Activated T-cell treated with anti-CD3 and anti-CD28 coated beads for 1 hour (primary cell): ENCODE measurements at regions not wholly inside any gene's neighbourhood (a gene's known extent, or its start where the extent isn't known, plus 50 kb on each side); places are given as distances from the start of the nearest gene placed in this dataset.

Experiments
- DNase-seq: peaks from one replicate; pipeline ENCODE4 v3.0.0-alpha.2; 2020; ENCODE audit warnings: low read depth

DNA sequence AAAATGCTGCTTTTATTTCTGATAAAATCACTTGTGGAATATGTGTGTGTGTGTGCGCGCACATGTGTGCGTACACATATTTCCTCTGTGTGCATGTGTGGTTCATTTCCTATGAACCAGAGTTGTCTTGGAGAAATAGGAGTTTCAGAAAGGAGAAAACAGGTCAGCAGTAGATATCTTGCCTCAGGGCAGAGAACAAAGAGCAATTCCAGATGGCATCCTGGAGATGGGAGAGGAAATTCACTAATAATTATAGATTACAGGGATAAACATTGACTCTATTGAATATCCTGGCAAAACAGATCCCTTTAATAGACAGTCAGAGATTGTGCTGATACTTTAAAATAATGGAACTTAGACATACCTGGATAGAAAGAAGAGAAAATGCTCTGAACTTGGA lies 298.0 kb downstream of the TRIB2 start:
- no peak for DNase-seq

DNA sequence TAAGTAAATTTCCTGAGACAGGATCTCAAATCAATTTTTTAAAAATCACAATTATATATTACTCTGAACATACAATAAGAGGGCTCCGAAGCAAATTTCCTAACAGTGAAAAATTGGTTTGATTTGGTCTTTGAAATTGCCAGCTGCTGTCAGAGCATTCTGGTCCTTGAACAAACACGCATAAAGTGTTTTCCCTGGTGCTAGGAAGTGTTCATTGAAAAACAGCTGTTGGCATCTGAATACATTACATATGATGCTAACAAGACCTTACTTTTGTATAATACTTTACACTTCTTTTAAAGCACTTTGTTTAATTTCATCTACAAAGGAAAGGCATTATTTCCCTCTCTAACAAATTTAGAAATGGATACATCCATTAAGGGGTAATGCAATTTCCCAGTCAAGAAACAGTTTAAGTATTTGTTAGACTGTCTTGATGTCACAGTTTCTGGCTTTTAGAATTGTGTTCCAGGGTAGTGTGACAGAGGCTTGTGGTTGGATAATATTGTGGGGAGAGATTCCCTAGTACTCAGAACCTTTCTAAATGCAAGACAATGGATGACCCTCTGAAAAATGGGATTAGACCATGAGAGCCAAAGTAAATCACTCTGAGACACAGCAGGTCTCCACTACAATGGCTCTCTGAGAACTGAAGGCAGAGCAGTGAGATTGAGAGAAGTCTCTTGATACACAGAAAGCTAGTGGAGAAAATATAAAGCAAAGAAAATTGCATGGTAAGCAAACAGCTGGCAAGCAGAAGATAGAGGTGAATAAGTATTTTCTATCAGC lies 299.0 kb downstream of the TRIB2 start:
- no peak for DNase-seq

DNA sequence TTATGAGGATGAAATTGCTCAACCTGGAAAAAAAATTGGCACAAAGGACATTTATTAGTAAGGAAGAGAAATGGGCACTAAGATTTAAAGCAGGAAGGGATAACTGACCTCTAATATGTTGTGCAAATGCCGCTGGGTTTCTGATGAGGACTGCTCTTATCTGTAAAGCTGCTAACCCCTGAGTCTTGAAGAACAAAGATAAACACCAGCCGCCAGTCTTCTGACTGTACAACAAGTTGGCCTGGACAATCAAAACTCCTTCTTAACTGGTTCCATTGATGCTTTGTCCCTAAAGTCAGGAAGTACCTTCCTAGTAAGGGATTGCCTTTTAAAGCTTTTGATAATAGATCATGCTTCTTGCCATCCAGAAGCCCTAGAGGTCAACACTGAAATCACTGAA lies 301.8 kb downstream of the TRIB2 start:
- no peak for DNase-seq

DNA sequence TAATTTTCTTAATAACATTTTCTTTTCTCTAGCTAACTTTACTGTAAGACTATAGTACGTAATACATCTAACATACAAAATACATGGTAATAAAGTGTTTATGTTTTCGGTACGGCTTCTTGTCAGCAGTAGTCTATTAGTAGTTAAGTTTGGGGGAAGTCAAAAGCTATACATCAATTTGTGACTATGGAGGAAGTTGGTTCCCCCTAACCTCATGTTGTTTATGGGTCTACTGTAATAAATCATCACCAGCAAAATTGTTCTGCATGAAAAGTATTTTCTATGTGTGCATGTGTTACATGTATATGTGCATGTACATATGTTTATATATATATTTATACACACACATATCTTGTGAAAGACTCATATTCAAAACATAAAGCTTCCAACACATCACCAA lies 303.0 kb downstream of the TRIB2 start:
- DNase-seq = no peak

DNA sequence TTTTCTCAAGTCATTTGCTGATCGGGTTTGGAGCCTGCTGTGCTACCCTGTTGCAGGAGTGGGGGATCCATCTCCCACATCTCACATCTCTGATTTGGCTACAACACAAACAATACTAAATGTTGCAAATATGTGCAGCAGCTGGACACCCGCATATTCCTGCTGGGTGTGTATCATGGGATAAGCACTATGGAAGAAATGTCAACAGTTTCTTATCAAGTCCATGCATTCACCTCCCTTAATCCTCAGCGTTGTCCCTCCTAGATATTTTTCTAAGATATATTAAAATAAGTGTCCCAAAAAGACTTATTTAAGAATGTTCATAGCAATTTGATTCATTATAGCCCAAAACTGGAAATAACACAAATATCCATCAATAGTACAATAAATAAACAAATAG lies 303.7 kb downstream of the TRIB2 start:
- no peak for DNase-seq

DNA sequence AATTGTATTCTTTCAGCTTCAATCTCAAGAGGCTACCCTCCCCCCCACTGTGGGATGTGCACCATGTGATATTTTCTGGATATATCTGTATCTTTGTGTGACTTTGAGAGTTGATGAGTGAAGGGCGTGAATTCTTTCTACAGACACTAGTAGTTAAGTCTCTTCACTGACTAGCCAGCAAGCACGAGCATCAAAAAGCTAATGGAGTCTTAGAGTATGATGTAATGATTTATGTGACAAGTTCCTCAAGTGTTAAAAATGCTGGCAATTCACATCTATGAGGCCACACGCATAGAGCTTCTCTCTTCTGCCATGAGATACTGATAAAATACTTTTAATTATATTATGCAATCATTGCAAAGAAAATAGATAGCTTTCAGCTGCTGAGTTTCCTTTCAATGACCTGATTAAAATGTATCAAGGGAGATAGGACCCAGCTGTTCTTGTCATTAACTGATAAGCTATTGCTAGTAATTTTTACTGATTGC lies 304.8 kb downstream of the TRIB2 start:
- no peak for DNase-seq

DNA sequence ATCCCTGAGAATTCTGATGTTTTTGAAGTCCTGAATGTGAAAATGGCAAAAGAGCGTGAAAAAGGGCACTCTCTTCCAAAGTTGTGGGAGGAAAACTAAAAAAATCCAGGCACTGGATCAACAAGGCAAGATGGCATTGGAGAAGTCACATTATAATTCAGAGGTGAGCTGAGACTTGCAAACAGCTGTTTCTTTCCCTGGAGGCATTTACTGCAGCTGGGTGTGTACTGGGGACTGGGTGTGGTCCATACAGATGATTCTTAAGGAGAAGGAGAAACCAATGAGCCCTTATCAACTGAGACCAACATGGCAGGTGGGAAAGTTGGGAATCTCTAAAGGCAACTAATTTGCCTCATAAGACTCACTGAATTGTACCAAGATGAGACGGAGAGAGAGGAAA lies 313.9 kb downstream of the TRIB2 start:
- DNase-seq = no peak

DNA sequence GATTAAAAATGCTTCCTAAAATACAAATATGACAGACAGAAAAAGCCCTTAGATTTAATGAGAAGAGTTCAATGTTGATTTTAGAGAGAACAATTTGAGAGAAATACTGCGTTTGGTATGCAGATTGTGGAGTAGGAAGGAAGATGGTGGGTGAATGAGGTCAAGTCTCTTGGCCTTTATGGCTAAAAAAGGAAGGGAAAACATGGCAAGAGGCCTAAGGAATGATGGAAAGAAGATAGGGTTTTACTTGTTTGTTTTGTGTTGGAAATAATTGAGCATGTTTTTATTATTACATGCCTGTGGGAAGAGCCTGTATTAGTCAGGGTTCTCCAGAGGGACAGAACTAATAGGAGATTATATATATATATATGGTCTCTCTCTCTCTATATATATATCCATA lies 318.1 kb downstream of the TRIB2 start:
- no peak for DNase-seq

DNA sequence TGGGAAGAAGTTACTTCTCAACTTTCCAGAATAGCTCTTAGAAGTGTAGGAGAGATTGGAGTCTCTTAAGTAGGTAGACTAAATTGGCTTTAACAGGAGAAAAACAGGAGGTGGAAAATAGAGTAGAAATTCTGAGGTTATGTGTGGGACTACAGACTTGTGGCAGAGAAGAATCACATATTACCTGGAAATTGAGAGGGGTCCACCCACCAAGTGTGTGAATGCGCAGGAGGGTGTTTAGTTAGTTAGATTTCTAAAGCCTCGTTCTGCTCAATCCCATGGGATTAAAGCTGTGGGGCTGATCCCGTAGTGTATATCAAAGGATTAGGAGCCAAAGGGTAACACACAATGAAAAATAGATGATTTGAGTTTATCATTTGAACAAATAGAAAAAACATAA lies 319.1 kb downstream of the TRIB2 start:
- no peak for DNase-seq

DNA sequence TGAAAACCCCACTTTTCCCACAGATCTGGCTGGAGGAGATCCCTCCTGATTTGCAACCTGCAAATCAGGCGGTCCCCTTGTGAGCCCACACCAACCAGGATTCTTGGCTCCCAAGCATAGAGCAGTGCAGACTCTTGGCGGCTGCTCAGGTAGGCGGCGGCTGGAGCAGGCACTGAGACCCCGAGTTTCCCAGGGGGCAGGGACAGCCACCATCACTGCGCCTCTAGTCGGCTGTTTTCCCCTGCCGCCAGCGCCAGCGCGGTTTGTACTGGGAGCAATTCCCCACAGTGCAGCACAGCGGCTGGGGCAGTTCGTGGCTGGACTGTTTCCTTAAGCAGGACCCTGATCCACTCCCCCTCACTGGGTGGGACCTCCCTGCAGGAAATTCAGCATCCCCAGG lies 323.3 kb downstream of the TRIB2 start:
- no peak for DNase-seq

DNA sequence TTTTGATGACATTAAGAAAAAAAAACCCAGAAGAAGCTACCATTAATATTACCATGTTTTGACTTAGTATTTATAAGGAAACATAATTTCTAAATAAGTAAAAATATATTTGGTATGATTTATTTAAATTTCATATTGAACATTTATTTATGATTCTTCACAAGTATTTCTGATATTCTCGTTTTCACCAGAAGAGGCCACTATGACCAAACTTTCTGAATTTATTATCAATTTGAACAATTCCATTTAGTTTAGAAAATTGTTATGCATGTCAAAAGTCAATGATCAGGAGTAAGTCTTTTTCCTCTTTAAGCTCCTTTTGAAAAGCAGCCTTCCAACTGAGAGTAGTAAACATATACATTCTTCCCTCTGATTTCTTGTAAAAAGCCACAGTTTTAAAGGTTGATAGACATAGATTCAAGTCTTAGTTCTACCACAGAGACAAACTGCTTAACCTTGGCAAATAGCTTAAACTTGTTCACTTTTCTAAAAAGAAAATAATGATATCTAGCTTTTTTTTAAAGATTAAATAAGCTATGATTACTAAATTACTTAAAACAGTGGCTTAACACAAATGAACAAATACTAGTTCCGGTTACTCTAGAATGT lies 329.9 kb downstream of the TRIB2 start:
- no peak for DNase-seq

DNA sequence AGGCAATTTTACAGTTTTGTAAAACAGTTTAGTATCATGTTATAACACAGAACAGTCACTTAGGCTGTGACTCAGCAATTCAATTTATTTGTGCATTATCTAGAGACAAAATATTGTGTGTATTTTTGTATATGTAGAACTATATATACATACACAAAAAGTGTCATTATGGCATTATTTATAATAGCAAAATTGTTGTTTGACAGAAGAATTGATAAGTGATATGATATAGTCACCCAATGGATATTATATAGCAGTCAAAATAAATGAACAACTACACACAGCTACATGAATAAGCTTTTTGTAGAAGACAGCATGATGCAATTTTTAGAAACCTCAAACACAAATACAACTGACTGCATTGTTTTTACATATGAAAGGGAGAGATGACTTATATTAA lies 334.0 kb downstream of the TRIB2 start:
- no peak for DNase-seq

DNA sequence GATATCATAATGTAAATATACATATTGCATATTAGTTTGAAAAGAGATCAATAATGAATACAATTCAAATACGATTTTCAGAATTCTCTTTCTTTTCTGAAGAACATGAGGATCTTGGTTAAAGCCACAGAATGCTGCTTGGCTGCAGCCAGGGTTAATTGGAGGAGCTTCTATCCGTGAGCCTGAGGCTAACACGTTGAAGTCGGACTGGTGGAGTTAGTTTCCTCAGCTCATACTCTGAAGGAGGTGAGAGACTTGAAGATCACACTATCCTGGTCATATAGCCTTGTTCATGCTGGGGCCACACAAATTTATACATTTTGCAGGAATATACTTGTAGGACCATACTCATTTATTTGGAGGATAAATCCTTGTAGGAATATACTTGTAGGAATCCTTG lies 335.8 kb downstream of the TRIB2 start:
- no peak for DNase-seq

DNA sequence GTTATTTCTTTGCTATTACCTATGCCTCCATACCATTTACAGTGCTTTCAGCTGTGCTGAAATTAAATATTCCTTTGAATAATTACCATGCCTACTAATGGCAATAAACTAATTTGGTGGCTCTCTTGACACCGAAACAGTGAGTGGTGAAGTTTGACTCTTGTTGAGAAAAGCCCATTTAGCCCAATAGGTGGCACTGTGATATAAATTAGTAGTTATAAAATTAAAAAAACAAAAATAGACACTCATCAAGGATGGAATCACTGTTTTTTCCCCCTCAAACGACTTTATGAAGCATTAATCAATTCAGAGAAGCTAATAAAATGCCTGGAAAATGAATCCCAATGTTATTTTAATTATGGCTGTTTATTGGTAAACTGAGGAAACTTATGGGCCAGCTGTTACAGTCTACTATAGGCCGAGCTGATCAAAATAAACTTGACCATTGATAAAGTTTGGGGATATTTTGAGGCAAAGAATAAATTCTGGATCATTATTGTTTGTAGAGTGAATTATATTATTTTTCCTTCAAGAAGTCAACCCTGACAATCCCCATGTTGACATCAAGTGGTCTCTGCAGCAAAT lies 339.6 kb downstream of the TRIB2 start:
- no peak for DNase-seq

DNA sequence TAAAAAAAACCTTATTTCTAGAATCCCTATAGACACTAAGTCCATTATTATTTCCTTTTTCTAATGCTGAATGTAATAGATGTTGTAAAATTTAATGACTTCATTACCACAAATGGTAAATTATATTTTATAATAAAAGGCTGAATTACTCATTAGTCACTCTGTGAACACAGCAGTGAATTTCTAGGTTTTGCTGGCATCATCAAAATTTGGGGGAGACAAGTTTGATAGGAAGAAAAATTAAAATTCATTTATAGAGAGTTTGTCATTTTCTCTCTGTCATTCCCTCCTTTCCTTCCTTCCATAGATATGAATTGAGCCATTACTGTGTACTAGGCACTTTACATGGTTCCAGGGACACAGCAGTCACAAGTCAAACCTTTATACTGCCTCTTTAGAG lies 340.9 kb downstream of the TRIB2 start:
- DNase-seq = no peak

DNA sequence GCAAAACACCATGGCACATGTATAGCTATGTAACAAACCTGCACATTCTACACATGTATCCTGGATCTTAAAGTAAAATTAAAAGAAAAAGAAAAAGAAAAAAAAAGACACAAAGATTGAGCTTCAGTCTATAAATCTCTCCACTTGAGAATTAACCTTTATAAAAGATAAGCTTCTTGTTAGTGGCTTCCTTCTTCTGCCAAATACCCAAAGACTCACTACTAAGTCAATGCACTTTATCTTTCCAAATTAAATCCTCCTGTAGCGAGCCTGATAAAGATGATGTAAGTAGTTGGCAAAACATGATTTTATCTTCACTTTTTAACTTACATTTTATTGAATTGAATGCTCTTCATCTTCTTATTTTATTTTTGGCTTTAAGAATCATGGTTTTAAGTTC lies 349.9 kb downstream of the TRIB2 start:
- no peak for DNase-seq

DNA sequence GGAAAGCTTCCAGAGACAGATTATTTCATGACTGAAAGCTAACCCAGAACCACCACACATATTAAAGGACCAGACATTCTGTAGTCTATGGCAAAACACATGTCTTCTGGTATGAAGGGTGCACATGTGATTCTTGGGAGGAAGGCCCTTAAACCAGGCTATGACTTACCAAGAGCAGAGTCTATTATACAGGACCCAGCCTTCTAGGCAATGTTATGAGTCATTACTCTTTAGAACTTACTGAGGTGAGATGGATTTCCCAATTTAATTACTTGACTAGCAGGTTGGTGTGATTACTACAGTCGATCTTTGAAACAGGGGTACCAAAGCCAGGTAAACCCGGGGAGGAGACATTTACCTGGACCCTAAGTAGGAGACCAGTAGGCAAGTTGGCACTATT lies 350.8 kb downstream of the TRIB2 start:
- no peak for DNase-seq

DNA sequence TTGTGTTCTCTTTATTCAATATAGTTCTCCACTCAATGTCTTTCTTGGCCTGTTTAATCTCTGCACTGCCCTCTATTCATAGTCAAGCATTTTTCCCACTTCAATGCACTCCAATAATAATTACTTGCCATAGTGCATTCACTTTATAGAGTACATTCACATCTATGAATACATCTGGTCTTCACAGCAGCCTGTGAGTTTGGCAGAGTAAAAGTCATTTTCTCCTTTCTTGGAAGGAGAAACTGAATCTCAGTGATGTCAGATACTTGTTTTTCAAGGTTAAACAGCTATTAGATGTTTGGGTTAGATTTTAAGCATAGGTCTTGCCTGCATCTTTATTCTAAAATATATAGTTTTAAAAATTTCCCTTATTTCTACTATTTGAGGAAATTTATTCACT lies 373.2 kb downstream of the TRIB2 start:
- no peak for DNase-seq

DNA sequence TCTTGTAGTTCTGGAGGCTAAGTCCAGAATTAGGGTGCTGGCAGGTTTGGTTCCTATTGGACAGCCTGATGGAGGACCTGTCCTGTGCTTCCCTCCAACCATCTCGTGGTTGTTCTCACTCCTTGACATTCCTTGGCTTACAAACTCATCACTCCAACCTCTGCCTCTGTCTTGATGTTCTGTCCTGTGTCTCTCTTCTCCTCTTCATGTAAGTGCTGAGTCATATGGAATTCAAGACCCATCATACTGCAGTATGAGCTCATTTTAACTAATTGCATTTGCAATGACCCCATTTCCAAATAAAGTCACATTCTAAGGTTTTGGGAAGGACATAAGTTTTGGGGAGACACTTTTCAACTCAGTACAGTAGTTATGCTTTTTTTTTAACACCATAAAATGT lies 374.7 kb downstream of the TRIB2 start:
- no peak for DNase-seq

DNA sequence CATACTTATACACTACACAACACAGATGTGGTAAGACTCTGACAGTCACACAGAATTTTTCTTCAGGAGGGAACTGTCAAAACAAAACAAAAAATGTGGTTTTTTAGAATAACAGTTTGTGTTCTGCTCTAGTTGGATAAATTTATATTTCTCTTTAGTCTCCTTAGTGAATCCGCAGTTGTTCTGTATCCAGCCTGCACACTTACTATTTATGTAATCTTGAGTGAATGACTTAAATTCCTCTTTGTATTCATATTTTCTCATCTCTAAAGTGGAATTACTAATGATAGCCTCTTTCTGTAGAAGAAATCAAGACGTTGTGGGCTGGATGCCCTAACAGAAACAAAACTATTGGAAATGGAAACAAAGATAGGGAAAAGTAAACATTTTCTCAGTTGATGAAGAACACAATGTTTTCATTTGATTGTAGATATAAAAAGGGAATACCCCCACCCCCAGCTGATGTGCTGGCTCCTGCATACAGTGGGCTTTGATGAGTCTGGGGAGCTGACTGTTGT lies 375.2 kb downstream of the TRIB2 start:
- DNase-seq = no peak

DNA sequence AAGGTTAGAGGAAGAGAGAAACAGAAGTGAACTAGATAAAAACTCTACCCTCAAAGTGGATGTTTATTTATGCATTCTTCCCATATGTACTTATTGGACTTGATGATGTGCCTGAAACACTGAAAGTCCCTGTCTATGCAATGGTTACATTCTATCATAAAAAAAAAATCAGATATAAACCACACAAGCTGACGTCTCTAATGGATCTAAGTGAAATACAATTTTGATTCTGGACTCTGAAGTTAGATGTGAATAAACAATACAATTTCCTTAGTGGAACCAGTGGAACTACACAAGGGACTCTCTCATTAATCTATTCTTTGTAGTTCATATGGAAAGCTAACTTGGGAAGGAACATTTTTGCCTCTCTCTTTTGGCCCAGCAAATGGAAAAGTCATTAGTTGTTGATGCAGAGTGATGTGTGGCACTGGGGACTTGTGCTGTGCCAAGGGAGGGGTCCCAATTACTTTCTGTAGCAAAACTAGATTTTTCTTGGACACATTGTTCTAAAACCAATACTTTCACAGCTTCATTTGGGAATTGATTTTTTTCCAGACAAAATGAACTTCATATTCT lies 376.8 kb downstream of the TRIB2 start:
- DNase-seq = no peak

DNA sequence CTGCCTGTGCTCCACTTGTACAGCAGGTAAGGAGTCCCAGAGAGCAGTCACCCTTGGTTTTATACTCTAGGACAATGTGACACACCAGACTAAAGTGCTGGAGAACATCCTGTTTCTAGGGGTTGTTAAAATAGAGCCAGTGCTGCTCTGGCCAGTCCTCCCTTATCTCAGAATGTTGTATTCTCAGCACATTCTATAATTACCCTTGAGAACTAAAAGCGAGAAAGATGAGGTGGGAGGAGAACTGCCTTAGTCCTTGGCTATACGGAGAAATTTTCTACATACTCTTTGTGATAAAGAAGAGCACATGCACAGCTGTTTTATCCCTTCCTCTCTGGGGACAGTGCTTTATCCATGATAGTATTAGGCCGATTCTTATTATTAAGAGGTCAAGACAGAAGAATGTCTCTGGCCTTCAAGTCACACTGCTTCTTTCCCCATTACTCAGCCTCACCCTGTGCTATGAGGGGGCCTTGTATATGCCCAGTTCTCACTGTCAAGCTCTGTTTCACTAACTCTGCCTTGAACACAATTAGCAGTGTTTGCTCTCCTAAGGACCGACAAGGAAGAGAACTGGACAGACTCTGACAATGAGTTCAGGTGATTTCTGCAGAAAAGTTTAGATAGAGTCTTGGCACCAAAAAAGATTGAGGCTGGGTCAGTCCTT lies 385.8 kb downstream of the TRIB2 start:
- no peak for DNase-seq
